ENCODE measurements at regions not wholly inside any gene's neighbourhood (a gene's known extent, or its start where the extent isn't known, plus 50 kb on each side); places are given as distances from the start of the nearest gene placed in this dataset.

GRCh38 chr2:235131334-235132305 lies 179.8 kb downstream of the SH3BP4 start:
- intact Hi-C loops (cut with DNase I; ENCODE audit: low total_unique reads): loop anchor here (10.0 kb wide), 1 partner anchor 613 kb away; no protein-coding TSS in a partner anchor
- WGBS, 2 donors: 95 to 96% methylated on average over 21 of the region's 21 CpGs
- TF ChIP-seq POLR2A (IDR thresholded peaks at IDR 0.05) (no peak), CTCF (IDR thresholded peaks at IDR 0.05) (no peak)
- H3K4me3 ChIP-seq (ENCODE audit: low read depth, poor library complexity, severe bottlenecking): no peak overlapping the region
- DNase-seq (ENCODE audit: low spot score in 2 of 2): no peak

- no peak for TF ChIP-seq CTCF (IDR thresholded peaks at IDR 0.05)
- no peak for TF ChIP-seq POLR2A (IDR thresholded peaks at IDR 0.05)
- intact Hi-C loops (cut with DNase I; ENCODE audit: low total_unique reads): loop anchor here (10.0 kb wide), 1 partner anchor 612 kb away; no protein-coding TSS in a partner anchor
- DNase-seq (ENCODE audit: low spot score in 2 of 2): no peak
- WGBS, 2 donors: 89 to 97% methylated on average over 2 of the region's 2 CpGs
- no peak overlapping the region for H3K4me3 ChIP-seq (ENCODE audit: low read depth, poor library complexity, severe bottlenecking)
These were observed 180.8 kb downstream of the SH3BP4 start for GRCh38 chr2:235132651-235133050.

GRCh38 chr2:235133837-235134236 lies 182.0 kb downstream of the SH3BP4 start:
- peak in 1 of 2 donors; percentile 56 for DNase-seq (ENCODE audit: low spot score in 2 of 2)
- H3K4me3 ChIP-seq (ENCODE audit: low read depth, poor library complexity, severe bottlenecking): no peak overlapping the region
- 77 to 86% methylated on average over 2 of the region's 2 CpGs for WGBS, 2 donors
- TF ChIP-seq POLR2A (IDR thresholded peaks at IDR 0.05) (no peak), CTCF (IDR thresholded peaks at IDR 0.05) (no peak)
- intact Hi-C loops (cut with DNase I; ENCODE audit: low total_unique reads): loop anchor here (10.0 kb wide), 1 partner anchor 611 kb away; no protein-coding TSS in a partner anchor

- no peak for DNase-seq (ENCODE audit: low spot score in 2 of 2)
- intact Hi-C loops (cut with DNase I; ENCODE audit: low total_unique reads): loop anchor here (10.0 kb wide), 1 partner anchor 610 kb away; no protein-coding TSS in a partner anchor
- 70 to 84% methylated on average over 3 of the region's 3 CpGs for WGBS, 2 donors
These were observed 182.6 kb downstream of the SH3BP4 start for GRCh38 chr2:235134420-235134819.

More at GRCh38 chr2:235134420-235134819, 182.6 kb downstream of the SH3BP4 start:
- no peak overlapping the region for H3K4me3 ChIP-seq (ENCODE audit: low read depth, poor library complexity, severe bottlenecking)
- TF ChIP-seq POLR2A (IDR thresholded peaks at IDR 0.05): no peak
- no peak for TF ChIP-seq CTCF (IDR thresholded peaks at IDR 0.05)
